IPS-15b (cell line): ENCODE measurements at regions not wholly inside any gene's neighbourhood (a gene's known extent, or its start where the extent isn't known, plus 50 kb on each side); places are given as distances from the start of the nearest gene placed in this dataset.

Experiments
- H3K27me3 ChIP-seq: one replicate; pipeline ENCODE4 v1.6.1; 2013; ENCODE audit warnings: low read length; ENCODE audit not compliant: control insufficient read depth, insufficient read depth
- H3K36me3 ChIP-seq: one replicate; pipeline ENCODE4 v1.6.1; 2013; ENCODE audit warnings: low read length; ENCODE audit not compliant: control insufficient read depth, insufficient read depth
- H3K4me1 ChIP-seq: one replicate; pipeline ENCODE4 v1.6.1; 2013; ENCODE audit warnings: mild to moderate bottlenecking, low read length; ENCODE audit not compliant: control insufficient read depth, insufficient read depth
- H3K4me3 ChIP-seq: one replicate; pipeline ENCODE4 v1.5.1; 2013; ENCODE audit warnings: low read depth, low read length
- H3K9ac ChIP-seq: one replicate; pipeline ENCODE4 v1.6.1; 2013; ENCODE audit warnings: low read depth, mild to moderate bottlenecking, low read length
- H3K9me3 ChIP-seq: one replicate; pipeline ENCODE4 v1.6.1; 2013; ENCODE audit warnings: mild to moderate bottlenecking, low read length; ENCODE audit not compliant: control insufficient read depth, insufficient read depth

GRCh38 chr2:195051401-195051800 lies 605.6 kb upstream of the SLC39A10 start:
- H3K4me3 ChIP-seq: no peak overlapping the region
- no peaks in the 10 kb centered on the region for H3K9me3 ChIP-seq
- no peaks in the 10 kb centered on the region for H3K36me3 ChIP-seq
- no peaks in the 10 kb centered on the region for H3K27me3 ChIP-seq
- no peaks in the 10 kb centered on the region for H3K4me1 ChIP-seq
- H3K9ac ChIP-seq: no peak overlapping the region

- Histone ChIP-seq H3K9me3 (no peaks in the 10 kb centered on the region), H3K4me3 (no peak overlapping the region), H3K36me3 (no peaks in the 10 kb centered on the region), H3K9ac (no peak overlapping the region), H3K4me1 (peaks cover 4% of the 10 kb centered on the region), H3K27me3 (no peaks in the 10 kb centered on the region)
Measured at GRCh38 chr2:195049372-195050031, 607.5 kb upstream of the SLC39A10 start.

- Histone ChIP-seq H3K36me3 (no peaks in the 10 kb centered on the region), H3K4me3 (no peak overlapping the region), H3K27me3 (no peaks in the 10 kb centered on the region), H3K4me1 (peaks cover 4% of the 10 kb centered on the region), H3K9ac (no peak overlapping the region), H3K9me3 (no peaks in the 10 kb centered on the region)
Measured at GRCh38 chr2:195047955-195048354, 609.1 kb upstream of the SLC39A10 start.

GRCh38 chr2:195044801-195045200 lies 612.2 kb upstream of the SLC39A10 start:
- Histone ChIP-seq H3K27me3 (no peaks in the 10 kb centered on the region), H3K36me3 (no peaks in the 10 kb centered on the region), H3K4me3 (no peak overlapping the region), H3K4me1 (peaks cover 4% of the 10 kb centered on the region), H3K9me3 (no peaks in the 10 kb centered on the region), H3K9ac (no peak overlapping the region)

- H3K4me1 ChIP-seq: no peaks in the 10 kb centered on the region
- no peaks in the 10 kb centered on the region for H3K36me3 ChIP-seq
- H3K4me3 ChIP-seq: no peak overlapping the region
- no peaks in the 10 kb centered on the region for H3K27me3 ChIP-seq
- no peak overlapping the region for H3K9ac ChIP-seq
- no peaks in the 10 kb centered on the region for H3K9me3 ChIP-seq
Measured at GRCh38 chr2:195038153-195038552, 618.9 kb upstream of the SLC39A10 start.

- no peak overlapping the region for H3K9ac ChIP-seq
- no peaks in the 10 kb centered on the region for H3K9me3 ChIP-seq
- no peaks in the 10 kb centered on the region for H3K4me1 ChIP-seq
- H3K36me3 ChIP-seq: no peaks in the 10 kb centered on the region
- no peak overlapping the region for H3K4me3 ChIP-seq
- no peaks in the 10 kb centered on the region for H3K27me3 ChIP-seq
Measured at GRCh38 chr2:195037045-195037444, 620.0 kb upstream of the SLC39A10 start.

- Histone ChIP-seq H3K9me3 (no peaks in the 10 kb centered on the region), H3K4me1 (peaks cover 5% of the 10 kb centered on the region), H3K27me3 (no peaks in the 10 kb centered on the region), H3K4me3 (no peak overlapping the region), H3K9ac (no peak overlapping the region), H3K36me3 (no peaks in the 10 kb centered on the region)
Measured at GRCh38 chr2:195031411-195031810, 625.6 kb upstream of the SLC39A10 start.

- H3K9ac ChIP-seq: no peak overlapping the region
- H3K9me3 ChIP-seq: no peaks in the 10 kb centered on the region
- peaks cover 5% of the 10 kb centered on the region for H3K4me1 ChIP-seq
- H3K36me3 ChIP-seq: no peaks in the 10 kb centered on the region
- H3K27me3 ChIP-seq: no peaks in the 10 kb centered on the region
- H3K4me3 ChIP-seq: no peak overlapping the region
Measured at GRCh38 chr2:195029804-195030654, 627.0 kb upstream of the SLC39A10 start.

GRCh38 chr2:195027947-195028346 lies 629.1 kb upstream of the SLC39A10 start:
- no peak overlapping the region for H3K9ac ChIP-seq
- H3K4me3 ChIP-seq: no peak overlapping the region
- peaks cover 5% of the 10 kb centered on the region for H3K4me1 ChIP-seq
- no peaks in the 10 kb centered on the region for H3K9me3 ChIP-seq
- no peaks in the 10 kb centered on the region for H3K36me3 ChIP-seq
- H3K27me3 ChIP-seq: no peaks in the 10 kb centered on the region

- Histone ChIP-seq H3K36me3 (no peaks in the 10 kb centered on the region), H3K27me3 (no peaks in the 10 kb centered on the region), H3K4me1 (peaks cover 5% of the 10 kb centered on the region), H3K9me3 (no peaks in the 10 kb centered on the region), H3K4me3 (no peak overlapping the region), H3K9ac (no peak overlapping the region)
Measured at GRCh38 chr2:195026261-195026660, 630.8 kb upstream of the SLC39A10 start.

- H3K4me1 ChIP-seq: no peaks in the 10 kb centered on the region
- H3K36me3 ChIP-seq: no peaks in the 10 kb centered on the region
- no peak overlapping the region for H3K4me3 ChIP-seq
Measured at GRCh38 chr2:195022508-195022830, 634.6 kb upstream of the SLC39A10 start.

More at GRCh38 chr2:195022508-195022830, 634.6 kb upstream of the SLC39A10 start:
- Histone ChIP-seq H3K9me3 (no peaks in the 10 kb centered on the region), H3K9ac (no peak overlapping the region), H3K27me3 (no peaks in the 10 kb centered on the region)
